ENCODE measurements at regions not wholly inside any gene's neighbourhood (a gene's known extent, or its start where the extent isn't known, plus 50 kb on each side); places are given as distances from the start of the nearest gene placed in this dataset.
"Not testable (repeated sequence)": the region's sequence is repeated elsewhere in the genome, so short reads cannot be mapped to it uniquely, and the experiment has no call there.

- not testable (repeated sequence) for H3K4me1 Mint-ChIP-seq
These were observed 93.2 kb upstream of the CCBE1 start for GRCh38 chr18:59790346-59790936.

GRCh38 chr18:59788791-59789106 lies 91.5 kb upstream of the CCBE1 start:
- Mint-ChIP-seq H3K9me3 (no peaks in the 10 kb centered on the region), H3K4me1 (no peaks in the 10 kb centered on the region), H3K27ac (no peak overlapping the region), H3K4me3 (no peak overlapping the region), H3K27me3 (peaks cover 8% of the 10 kb centered on the region), H3K36me3 (ENCODE audit: low read depth) (no peaks in the 10 kb centered on the region)
- CTCF ChIA-PET = no interaction called here
- no peak for DNase-seq
- POLR2A ChIA-PET = no interaction called here

More at GRCh38 chr18:59790346-59790936, 93.2 kb upstream of the CCBE1 start:
- H3K9me3 Mint-ChIP-seq; H3K27ac Mint-ChIP-seq; H3K27me3 Mint-ChIP-seq; CTCF ChIA-PET; DNase-seq; H3K36me3 Mint-ChIP-seq (ENCODE audit: low read depth); H3K4me3 Mint-ChIP-seq; POLR2A ChIA-PET: not testable (repeated sequence)

DNA sequence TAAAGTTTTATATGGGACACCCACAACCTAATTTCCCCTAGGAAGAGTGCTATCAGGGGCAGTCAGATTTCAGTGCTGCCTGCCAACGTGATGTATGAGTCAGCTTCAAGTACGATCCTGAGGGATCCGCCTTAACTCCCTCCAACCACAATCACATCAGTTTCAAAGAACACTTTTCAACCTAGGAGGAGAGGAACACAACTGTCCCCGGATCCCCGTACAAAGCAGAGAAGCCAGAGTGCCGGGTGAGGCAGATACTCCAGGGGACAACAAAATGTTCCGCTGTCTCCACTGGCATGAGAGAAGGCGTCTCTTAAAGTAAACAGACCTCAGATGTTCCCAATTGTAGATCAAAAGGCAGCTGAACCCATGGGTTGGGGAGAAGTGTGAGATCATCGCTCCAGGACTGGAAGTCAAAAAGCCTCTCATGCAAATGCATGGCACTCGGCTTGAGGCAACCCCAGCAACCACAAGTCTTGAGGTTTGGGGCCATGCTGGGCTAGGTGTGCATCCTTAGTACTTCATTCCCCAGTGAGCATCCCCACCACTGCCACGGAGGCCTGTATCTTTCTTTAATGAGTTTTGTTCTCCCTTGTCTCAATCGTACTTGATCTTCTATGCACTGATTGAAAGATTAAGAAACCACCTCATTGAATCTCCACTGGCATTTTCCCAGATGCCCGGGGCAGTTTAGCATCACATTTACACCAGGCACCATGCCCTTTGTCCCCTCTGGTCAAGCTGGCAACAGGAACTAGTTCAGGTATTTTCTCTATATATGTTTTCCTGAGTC lies 91.0 kb upstream of the CCBE1 start:
- Mint-ChIP-seq H3K4me1 (no peaks in the 10 kb centered on the region), H3K36me3 (ENCODE audit: low read depth) (no peaks in the 10 kb centered on the region), H3K4me3 (no peak overlapping the region), H3K27me3 (peaks cover 10% of the 10 kb centered on the region), H3K9me3 (no peaks in the 10 kb centered on the region), H3K27ac (no peak overlapping the region)
- ChIA-PET POLR2A (no interaction called here), CTCF (no interaction called here)
- DNase-seq = no peak

GRCh38 chr18:59784694-59785093 lies 87.5 kb upstream of the CCBE1 start:
- no peak for DNase-seq
- CTCF ChIA-PET = no interaction called here
- H3K27ac Mint-ChIP-seq = no peak overlapping the region
- H3K9me3 Mint-ChIP-seq = no peaks in the 10 kb centered on the region
- no peak overlapping the region for H3K4me3 Mint-ChIP-seq
- POLR2A ChIA-PET = no interaction called here
- peaks cover 14% of the 10 kb centered on the region for H3K27me3 Mint-ChIP-seq
- H3K36me3 Mint-ChIP-seq (ENCODE audit: low read depth) = no peaks in the 10 kb centered on the region
- H3K4me1 Mint-ChIP-seq = no peaks in the 10 kb centered on the region

DNA sequence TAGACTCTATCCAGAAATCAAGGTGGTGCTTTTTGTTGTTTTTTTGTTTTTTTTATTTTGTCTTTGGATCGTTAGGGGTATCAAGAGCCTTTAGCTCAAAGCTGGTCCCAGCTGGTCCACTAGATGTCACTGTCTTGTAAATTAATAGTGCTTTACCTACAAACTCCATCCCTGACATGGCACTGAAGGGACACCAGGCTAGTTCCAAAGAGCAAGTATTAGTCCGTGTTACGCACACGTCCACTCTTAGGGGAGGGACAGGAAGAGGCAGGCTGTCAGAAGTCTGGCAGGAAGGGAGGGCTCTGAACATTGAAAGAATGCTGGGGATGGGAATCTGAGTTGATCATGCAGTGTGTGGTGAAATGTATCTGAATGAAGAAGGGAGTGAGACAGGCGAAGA lies 85.9 kb upstream of the CCBE1 start:
- Mint-ChIP-seq H3K4me1 (no peaks in the 10 kb centered on the region), H3K4me3 (no peak overlapping the region), H3K9me3 (no peaks in the 10 kb centered on the region), H3K27me3 (peaks cover 10% of the 10 kb centered on the region), H3K27ac (no peak overlapping the region), H3K36me3 (ENCODE audit: low read depth) (no peaks in the 10 kb centered on the region)
- POLR2A ChIA-PET = no interaction called here
- DNase-seq = peak; percentile 19
- CTCF ChIA-PET = interaction anchor here (0.6 to 1.9 kb wide), 3 partner anchors 19 to 832 kb away, joined by 3 to 5 read pairs (median 4); no protein-coding TSS in a partner anchor

GRCh38 chr18:59779979-59780378 lies 82.8 kb upstream of the CCBE1 start:
- H3K36me3 Mint-ChIP-seq (ENCODE audit: low read depth) = no peaks in the 10 kb centered on the region
- no peak for DNase-seq
- no peaks in the 10 kb centered on the region for H3K4me1 Mint-ChIP-seq
- ChIA-PET POLR2A (no interaction called here), CTCF (interaction anchor here (0.6 kb wide), 2 partner anchors 619 to 822 kb away, joined by 3 to 7 read pairs; no protein-coding TSS in a partner anchor)
- H3K27ac Mint-ChIP-seq = no peak overlapping the region
- no peaks in the 10 kb centered on the region for H3K9me3 Mint-ChIP-seq
- no peak overlapping the region for H3K4me3 Mint-ChIP-seq
- H3K27me3 Mint-ChIP-seq = peaks cover 14% of the 10 kb centered on the region

DNA sequence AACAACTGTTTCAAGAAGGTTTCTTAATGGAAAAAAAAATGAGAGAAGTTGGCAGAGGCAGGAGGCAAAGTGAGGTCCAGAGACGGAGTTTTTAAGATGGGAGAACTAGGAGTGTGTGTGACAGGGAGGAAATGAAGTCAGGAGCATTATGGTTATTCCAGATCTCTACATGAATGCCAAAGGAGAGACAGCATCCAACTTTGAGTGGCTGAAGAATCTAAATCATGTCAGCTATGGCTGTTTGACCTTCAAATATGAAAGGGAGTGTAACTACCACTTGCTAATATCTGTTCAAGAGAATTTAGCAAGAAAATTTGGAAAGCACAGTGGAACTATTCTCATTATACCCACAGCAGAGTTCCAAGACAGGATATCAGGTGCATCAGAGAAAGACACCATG lies 81.2 kb upstream of the CCBE1 start:
- no peak overlapping the region for H3K4me3 Mint-ChIP-seq
- CTCF ChIA-PET = no interaction called here
- H3K4me1 Mint-ChIP-seq = no peaks in the 10 kb centered on the region
- H3K27ac Mint-ChIP-seq = no peak overlapping the region
- no peak for DNase-seq
- H3K27me3 Mint-ChIP-seq = peaks cover 22% of the 10 kb centered on the region
- POLR2A ChIA-PET = no interaction called here
- H3K9me3 Mint-ChIP-seq = no peaks in the 10 kb centered on the region
- no peaks in the 10 kb centered on the region for H3K36me3 Mint-ChIP-seq (ENCODE audit: low read depth)

DNA sequence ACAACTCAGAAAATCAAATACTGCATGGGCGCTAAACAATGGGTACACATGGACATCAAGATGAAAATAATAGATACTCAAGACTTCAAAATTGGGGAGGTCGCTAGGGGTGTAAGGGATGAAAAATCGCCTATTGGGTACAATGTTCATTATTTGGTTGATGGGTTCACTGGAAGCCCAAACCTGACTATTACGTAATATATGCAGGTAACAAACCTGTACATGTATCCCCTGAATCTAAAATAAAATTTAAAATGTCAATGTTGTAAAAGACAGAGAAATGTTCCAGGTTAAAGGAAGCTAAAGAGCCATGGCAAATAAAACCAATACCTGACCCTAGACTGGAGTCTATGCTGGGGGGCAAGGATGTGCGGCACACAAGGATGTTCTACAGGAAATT lies 80.4 kb upstream of the CCBE1 start:
- H3K4me1 Mint-ChIP-seq = no peaks in the 10 kb centered on the region
- no peaks in the 10 kb centered on the region for H3K9me3 Mint-ChIP-seq
- H3K27ac Mint-ChIP-seq = no peak overlapping the region
- no peak overlapping the region for H3K4me3 Mint-ChIP-seq
- DNase-seq = no peak
- ChIA-PET POLR2A (no interaction called here), CTCF (interaction anchor here (0.6 kb wide), 1 partner anchor 28 kb away, joined by 3 read pairs; no protein-coding TSS in a partner anchor)
- peaks cover 18% of the 10 kb centered on the region for H3K27me3 Mint-ChIP-seq
- H3K36me3 Mint-ChIP-seq (ENCODE audit: low read depth) = no peaks in the 10 kb centered on the region

DNA sequence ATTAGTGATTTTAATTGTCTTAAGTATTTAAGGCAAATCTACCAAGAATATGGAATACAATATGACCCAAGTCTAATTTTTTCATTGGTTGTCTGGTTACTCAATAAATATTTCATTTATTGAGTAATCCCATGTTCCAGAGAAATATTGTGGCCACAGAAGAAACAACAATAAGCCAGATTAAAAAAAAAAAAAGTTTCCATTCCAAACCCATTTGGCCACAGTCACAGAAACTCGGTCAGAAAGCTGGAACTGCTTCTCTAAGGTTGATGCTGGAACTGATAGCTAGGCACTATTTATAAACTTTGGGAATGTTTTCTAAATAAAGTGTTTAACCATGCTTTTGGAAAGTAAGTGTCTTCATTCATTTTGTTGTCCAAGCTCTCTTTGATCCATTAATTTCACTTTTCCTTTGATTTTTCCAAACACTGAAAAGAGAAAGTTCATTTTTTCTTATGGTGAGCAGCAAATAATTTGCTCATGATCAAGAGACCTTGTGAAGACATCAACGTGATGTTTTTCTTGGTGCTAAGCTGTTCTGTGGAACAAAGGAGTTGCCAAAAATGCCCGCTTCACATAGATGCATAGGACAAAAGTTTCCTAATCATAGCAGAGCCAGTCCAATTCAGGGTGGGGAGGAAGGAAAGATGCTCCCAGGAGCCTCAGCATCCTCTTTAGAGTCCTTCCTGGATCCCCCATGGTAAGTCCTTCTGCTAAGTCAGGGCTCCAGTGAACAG lies 72.1 kb upstream of the CCBE1 start:
- Mint-ChIP-seq H3K27me3 (peaks cover 9% of the 10 kb centered on the region), H3K27ac (no peak overlapping the region)
- POLR2A ChIA-PET = no interaction called here

DNA sequence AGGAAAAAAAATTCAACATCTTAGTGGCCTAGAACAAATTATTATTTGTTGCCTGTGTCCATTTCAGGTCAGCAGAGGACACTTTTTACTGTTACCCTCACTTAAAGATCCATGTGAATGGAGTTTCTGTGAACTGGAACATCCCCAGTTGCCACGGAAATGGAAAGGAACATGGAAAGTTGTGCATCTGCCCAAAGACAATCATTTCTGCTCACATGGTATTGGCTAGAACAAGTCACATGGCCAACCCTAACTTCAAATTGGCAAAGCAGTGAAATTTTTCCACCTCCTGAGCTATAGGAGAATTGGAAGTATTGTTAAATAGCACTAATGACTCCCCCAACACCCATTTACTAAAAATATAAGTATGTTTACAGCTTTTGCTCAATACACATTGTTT lies 71.2 kb upstream of the CCBE1 start:
- H3K4me1 Mint-ChIP-seq = no peaks in the 10 kb centered on the region
- POLR2A ChIA-PET = no interaction called here
- CTCF ChIA-PET = no interaction called here
- peaks cover 2% of the 10 kb centered on the region for H3K27me3 Mint-ChIP-seq
- no peaks in the 10 kb centered on the region for H3K9me3 Mint-ChIP-seq
- no peak for DNase-seq
- H3K36me3 Mint-ChIP-seq (ENCODE audit: low read depth) = no peaks in the 10 kb centered on the region
- H3K27ac Mint-ChIP-seq = no peak overlapping the region
- no peak overlapping the region for H3K4me3 Mint-ChIP-seq

More for the DNA sequence above, 72.1 kb upstream of the CCBE1 start:
- DNase-seq = no peak
- H3K36me3 Mint-ChIP-seq (ENCODE audit: low read depth) = no peaks in the 10 kb centered on the region
- CTCF ChIA-PET = no interaction called here
- no peak overlapping the region for H3K4me3 Mint-ChIP-seq
- no peaks in the 10 kb centered on the region for H3K4me1 Mint-ChIP-seq
- no peaks in the 10 kb centered on the region for H3K9me3 Mint-ChIP-seq

- peaks cover 2% of the 10 kb centered on the region for H3K27me3 Mint-ChIP-seq
- CTCF ChIA-PET = interaction anchor here (0.7 kb wide), 1 partner anchor 1678 kb away, joined by 4 read pairs; no protein-coding TSS in a partner anchor
- H3K36me3 Mint-ChIP-seq (ENCODE audit: low read depth) = no peaks in the 10 kb centered on the region
These were observed 70.5 kb upstream of the CCBE1 start for GRCh38 chr18:59767732-59768131.

GRCh38 chr18:59765343-59765742 lies 68.1 kb upstream of the CCBE1 start:
- CTCF ChIA-PET = no interaction called here
- POLR2A ChIA-PET = no interaction called here
- Mint-ChIP-seq H3K27ac (no peak overlapping the region), H3K4me1 (no peaks in the 10 kb centered on the region), H3K9me3 (no peaks in the 10 kb centered on the region), H3K4me3 (no peak overlapping the region), H3K36me3 (ENCODE audit: low read depth) (no peaks in the 10 kb centered on the region), H3K27me3 (no peaks in the 10 kb centered on the region)
- DNase-seq = no peak

More at GRCh38 chr18:59767732-59768131, 70.5 kb upstream of the CCBE1 start:
- H3K4me1 Mint-ChIP-seq = no peaks in the 10 kb centered on the region
- no peak for DNase-seq
- POLR2A ChIA-PET = no interaction called here
- no peak overlapping the region for H3K4me3 Mint-ChIP-seq
- H3K9me3 Mint-ChIP-seq = no peaks in the 10 kb centered on the region
- H3K27ac Mint-ChIP-seq = no peak overlapping the region

DNA sequence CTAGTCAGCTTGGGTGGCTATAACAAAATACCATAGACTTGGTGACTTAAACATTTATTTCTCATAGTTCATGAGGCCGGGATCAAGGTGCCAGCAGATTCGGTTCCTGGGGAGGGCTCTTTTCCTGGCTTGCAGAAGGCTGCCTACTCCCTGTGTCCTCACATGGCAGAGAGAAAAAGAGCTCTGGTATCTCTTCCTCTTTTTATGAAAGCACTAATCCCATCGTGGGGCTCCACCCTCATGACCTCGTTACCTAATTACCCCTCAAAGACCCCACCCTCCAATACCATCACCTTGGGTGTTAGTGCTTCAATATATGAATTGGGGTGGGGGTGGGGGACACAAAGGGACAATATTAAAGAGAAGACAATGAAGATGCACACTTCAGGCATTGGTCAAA lies 67.1 kb upstream of the CCBE1 start:
- no peak for DNase-seq
- Mint-ChIP-seq H3K9me3 (no peaks in the 10 kb centered on the region), H3K27me3 (no peaks in the 10 kb centered on the region), H3K4me3 (no peak overlapping the region), H3K4me1 (no peaks in the 10 kb centered on the region), H3K36me3 (ENCODE audit: low read depth) (no peaks in the 10 kb centered on the region), H3K27ac (no peak overlapping the region)
- ChIA-PET POLR2A (no interaction called here), CTCF (no interaction called here)

All from activated CD4-positive, alpha-beta T cell treated with anti-CD3 and anti-CD28 coated beads, Interleukin-2, amount 10 ng/mL, durations not matched to agents 7 days and 5 days (primary cell).